Loucy (cell line): ENCODE measurements at regions not wholly inside any gene's neighbourhood (a gene's known extent, or its start where the extent isn't known, plus 50 kb on each side); places are given as distances from the start of the nearest gene placed in this dataset.

ENCODE experiments used
- H2AFZ ChIP-seq: fragments of 200-600 bp; sonication (generic); 2 replicates; pipeline ENCODE4 v1.6.0; 2016; ENCODE audit warnings: antibody characterized with exemption, mild to moderate bottlenecking, low read length, moderate library complexity
- H3F3A ChIP-seq: fragments of 200-600 bp; 2 replicates; pipeline ENCODE4 v1.6.0; 2016; ENCODE audit warnings: antibody characterized with exemption, low read depth, mild to moderate bottlenecking
- H3K27me3 ChIP-seq: fragments of 200-600 bp; sonication (generic); 2 replicates; pipeline ENCODE4 v1.6.1; 2014; ENCODE audit warnings: low read length, mild to moderate bottlenecking; ENCODE audit not compliant: insufficient read depth, poor library complexity, severe bottlenecking
- H3K36me3 ChIP-seq: fragments of 200-600 bp; sonication (generic); 2 replicates; pipeline ENCODE4 v1.6.1; 2016; ENCODE audit warnings: low read length; ENCODE audit not compliant: insufficient read depth
- H3K4me1 ChIP-seq: fragments of 200-600 bp; sonication (generic); 2 replicates; pipeline ENCODE4 v1.5.1; 2014; ENCODE audit warnings: low read length, mild to moderate bottlenecking; ENCODE audit not compliant: insufficient read depth, poor library complexity, severe bottlenecking
- H3K4me2 ChIP-seq: fragments of 200-600 bp; sonication (generic); 2 replicates; pipeline ENCODE4 v1.6.0; 2014; ENCODE audit warnings: antibody characterized with exemption, low read length, low read depth, mild to moderate bottlenecking; ENCODE audit not compliant: poor library complexity, severe bottlenecking
- H3K4me3 ChIP-seq: fragments of 200-600 bp; sonication (generic); 2 replicates; pipeline ENCODE4 v1.5.1; 2014; ENCODE audit warnings: low read length, mild to moderate bottlenecking, mixed read lengths; ENCODE audit not compliant: poor library complexity, severe bottlenecking
- H3K79me2 ChIP-seq: fragments of 200-600 bp; sonication (generic); 2 replicates; pipeline ENCODE4 v1.6.1; 2014; ENCODE audit warnings: low read length; ENCODE audit not compliant: insufficient read depth
- H3K9ac ChIP-seq: fragments of 200-600 bp; sonication (generic); 2 replicates; pipeline ENCODE4 v1.6.0; 2014; ENCODE audit warnings: mild to moderate bottlenecking, low read depth, low read length, moderate library complexity; ENCODE audit not compliant: poor library complexity, severe bottlenecking
- H3K9me2 ChIP-seq: fragments of 200-600 bp; sonication (generic); replicated peaks from 2 replicates; pipeline ENCODE4 v1.6.1; 2016; ENCODE audit warnings: low read depth, low read length, mixed read lengths
- H3K9me3 ChIP-seq: fragments of 200-600 bp; sonication (generic); 2 replicates; pipeline ENCODE4 v1.6.1; 2014; ENCODE audit warnings: mild to moderate bottlenecking, antibody characterized with exemption, low read length, low read depth; ENCODE audit not compliant: insufficient read depth
- H4K20me1 ChIP-seq: fragments of 200-600 bp; sonication (generic); 2 replicates; pipeline ENCODE4 v1.6.0; 2014; ENCODE audit warnings: antibody characterized with exemption, low read length, mild to moderate bottlenecking; ENCODE audit not compliant: insufficient read depth, poor library complexity, severe bottlenecking
- EZH2phosphoT487 ChIP-seq: fragments of 200-600 bp; IDR thresholded peaks from 2 replicates; pipeline ENCODE4 v1.6.1; 2018; ENCODE audit warnings: antibody characterized with exemption, mild to moderate bottlenecking, moderate library complexity, borderline replicate concordance
- TF ChIP-seq, protein P1 (sequence below): fragments of 200-600 bp; sonication (generic); conservative IDR thresholded peaks from 2 replicates; pipeline ENCODE4 v1.5.1; 2014; ENCODE audit warnings: mild to moderate bottlenecking, antibody characterized with exemption, low read length

GRCh38 chr6:144896289-144896688, 611.2 kb downstream of the UTRN start:
- Histone ChIP-seq H2AFZ (no peak overlapping the region), H3K4me2 (no peak overlapping the region)

DNA sequence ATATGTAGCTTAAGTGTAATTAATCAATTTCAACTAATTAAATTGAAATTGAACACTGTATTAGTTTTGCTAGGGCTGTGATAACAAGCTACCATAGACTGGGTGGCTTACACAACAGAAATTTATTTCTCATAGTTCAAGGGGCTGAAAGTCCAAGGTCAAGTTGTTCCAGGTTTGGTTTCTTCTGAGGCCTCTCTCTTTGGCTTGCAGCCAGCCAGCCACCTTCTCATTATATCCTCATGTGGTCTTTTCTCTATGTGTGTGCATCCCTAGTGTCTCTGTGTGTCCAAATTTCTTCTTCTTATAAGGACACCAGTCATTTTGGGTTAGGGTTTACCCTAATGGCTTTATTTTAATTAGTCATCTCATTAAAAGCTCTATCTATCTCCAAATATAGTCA, 611.7 kb downstream of the UTRN start:
- Histone ChIP-seq H3K4me3 (no peak overlapping the region), H3K9me3 (0 out of 2 replicates have a peak, but pooled peaks cover 3% of the 10 kb centered on the region), H3F3A (no peaks in the 10 kb centered on the region), H2AFZ (no peak overlapping the region), H3K9ac (no peak overlapping the region), H3K4me2 (no peak overlapping the region), H3K79me2 (no peaks in the 10 kb centered on the region), H3K9me2 (no peaks in the 10 kb centered on the region), H3K27me3 (no peaks in the 10 kb centered on the region), H3K36me3 (no peaks in the 10 kb centered on the region), H4K20me1 (no peaks in the 10 kb centered on the region), H3K4me1 (no peaks in the 10 kb centered on the region)
- TF ChIP-seq EZH2phosphoT487: no peak
- TF ChIP-seq, protein P1, sequence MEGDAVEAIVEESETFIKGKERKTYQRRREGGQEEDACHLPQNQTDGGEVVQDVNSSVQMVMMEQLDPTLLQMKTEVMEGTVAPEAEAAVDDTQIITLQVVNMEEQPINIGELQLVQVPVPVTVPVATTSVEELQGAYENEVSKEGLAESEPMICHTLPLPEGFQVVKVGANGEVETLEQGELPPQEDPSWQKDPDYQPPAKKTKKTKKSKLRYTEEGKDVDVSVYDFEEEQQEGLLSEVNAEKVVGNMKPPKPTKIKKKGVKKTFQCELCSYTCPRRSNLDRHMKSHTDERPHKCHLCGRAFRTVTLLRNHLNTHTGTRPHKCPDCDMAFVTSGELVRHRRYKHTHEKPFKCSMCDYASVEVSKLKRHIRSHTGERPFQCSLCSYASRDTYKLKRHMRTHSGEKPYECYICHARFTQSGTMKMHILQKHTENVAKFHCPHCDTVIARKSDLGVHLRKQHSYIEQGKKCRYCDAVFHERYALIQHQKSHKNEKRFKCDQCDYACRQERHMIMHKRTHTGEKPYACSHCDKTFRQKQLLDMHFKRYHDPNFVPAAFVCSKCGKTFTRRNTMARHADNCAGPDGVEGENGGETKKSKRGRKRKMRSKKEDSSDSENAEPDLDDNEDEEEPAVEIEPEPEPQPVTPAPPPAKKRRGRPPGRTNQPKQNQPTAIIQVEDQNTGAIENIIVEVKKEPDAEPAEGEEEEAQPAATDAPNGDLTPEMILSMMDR: no peak

More at GRCh38 chr6:144896289-144896688, 611.2 kb downstream of the UTRN start:
- H3K27me3 ChIP-seq: no peaks in the 10 kb centered on the region
- H3K9me3 ChIP-seq: no peaks in the 10 kb centered on the region
- H3K9ac ChIP-seq: no peak overlapping the region
- no peak overlapping the region for H3K4me3 ChIP-seq
- H3K4me1 ChIP-seq: no peaks in the 10 kb centered on the region
- no peaks in the 10 kb centered on the region for H3F3A ChIP-seq
- H4K20me1 ChIP-seq: no peaks in the 10 kb centered on the region
- no peaks in the 10 kb centered on the region for H3K9me2 ChIP-seq
- no peaks in the 10 kb centered on the region for H3K36me3 ChIP-seq
- H3K79me2 ChIP-seq: no peaks in the 10 kb centered on the region
- no peak for TF ChIP-seq EZH2phosphoT487
- TF ChIP-seq, protein P1: no peak

GRCh38 chr6:144897441-144897921, 612.3 kb downstream of the UTRN start:
- H3F3A ChIP-seq: no peaks in the 10 kb centered on the region
- H2AFZ ChIP-seq: no peak overlapping the region
- H3K9me3 ChIP-seq: peaks cover 4% of the 10 kb centered on the region; the same call in 1 of the 2 replicates
- H3K27me3 ChIP-seq: no peaks in the 10 kb centered on the region
- H3K4me3 ChIP-seq: no peak overlapping the region
- no peaks in the 10 kb centered on the region for H4K20me1 ChIP-seq
- H3K79me2 ChIP-seq: no peaks in the 10 kb centered on the region
- H3K4me1 ChIP-seq: no peaks in the 10 kb centered on the region
- no peaks in the 10 kb centered on the region for H3K36me3 ChIP-seq
- no peaks in the 10 kb centered on the region for H3K9me2 ChIP-seq
- H3K9ac ChIP-seq: no peak overlapping the region
- no peak overlapping the region for H3K4me2 ChIP-seq
- TF ChIP-seq EZH2phosphoT487: no peak

DNA sequence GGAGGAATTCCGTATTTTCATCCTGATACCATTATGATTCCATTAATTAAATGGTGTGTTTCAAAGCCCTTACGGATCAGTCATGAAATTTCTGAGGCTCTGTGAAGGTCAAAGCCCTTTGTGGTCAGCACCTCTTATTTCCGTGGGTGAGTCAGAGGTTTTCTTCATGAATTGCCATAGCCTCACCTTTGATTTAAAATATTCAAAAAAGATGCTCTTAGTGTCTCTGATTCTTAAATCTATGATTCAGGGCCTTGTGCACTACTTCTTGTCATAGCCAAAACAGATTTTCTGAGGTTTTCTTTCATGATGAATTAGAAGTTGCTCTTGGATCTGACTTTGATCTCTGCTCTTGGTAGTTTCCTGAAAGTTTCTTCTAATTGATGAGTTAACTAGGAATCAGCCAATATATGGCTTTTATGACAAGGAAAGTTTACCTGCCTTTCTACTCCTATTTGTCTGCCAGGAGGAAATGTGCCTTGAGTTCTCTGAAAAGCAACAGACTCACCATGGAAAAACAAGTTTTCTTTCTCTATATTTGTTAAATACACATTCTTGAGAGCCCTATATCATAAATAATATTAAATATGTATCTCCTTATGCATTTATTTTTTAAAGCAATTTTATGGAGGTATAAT, 613.0 kb downstream of the UTRN start:
- no peaks in the 10 kb centered on the region for H3K36me3 ChIP-seq
- H3K4me2 ChIP-seq: no peak overlapping the region
- TF ChIP-seq EZH2phosphoT487: no peak
- TF ChIP-seq, protein P1: no peak
- no peaks in the 10 kb centered on the region for H4K20me1 ChIP-seq
- H2AFZ ChIP-seq: no peak overlapping the region
- no peaks in the 10 kb centered on the region for H3K4me1 ChIP-seq
- H3K9me3 ChIP-seq: peaks cover 10% of the 10 kb centered on the region; the same call in 1 of the 2 replicates
- H3K27me3 ChIP-seq: no peaks in the 10 kb centered on the region
- H3F3A ChIP-seq: no peaks in the 10 kb centered on the region
- H3K9me2 ChIP-seq: no peaks in the 10 kb centered on the region
- no peak overlapping the region for H3K9ac ChIP-seq
- H3K4me3 ChIP-seq: no peak overlapping the region
- H3K79me2 ChIP-seq: no peaks in the 10 kb centered on the region
